H9 (cell line): ENCODE measurements at regions not wholly inside any gene's neighbourhood (a gene's known extent, or its start where the extent isn't known, plus 50 kb on each side); places are given as distances from the start of the nearest gene placed in this dataset.

Experiments
- DNase-seq: peaks from one replicate; pipeline ENCODE4 v3.0.0-alpha.2; 2017
- H2AFZ ChIP-seq: one replicate; pipeline ENCODE4 v1.6.1; 2013; ENCODE audit warnings: mild to moderate bottlenecking, low read length, control low read depth, moderate library complexity
- H2AK5ac ChIP-seq: 2 replicates; pipeline ENCODE4 v1.6.1; 2013; ENCODE audit warnings: low read length, control low read depth, mixed read lengths; ENCODE audit not compliant: insufficient read length
- H2BK120ac ChIP-seq: one replicate; pipeline ENCODE4 v1.6.1; 2013; ENCODE audit warnings: low read depth, mild to moderate bottlenecking, low read length, control low read depth, inconsistent platforms; ENCODE audit not compliant: poor library complexity, severe bottlenecking
- H2BK12ac ChIP-seq: 2 replicates; pipeline ENCODE4 v1.6.1; 2013; ENCODE audit warnings: low read length, control low read depth, mixed read lengths, low read depth; ENCODE audit not compliant: insufficient read length
- H2BK15ac ChIP-seq: 2 replicates; pipeline ENCODE4 v1.6.1; 2013; ENCODE audit warnings: low read depth, low read length, control low read depth
- H2BK20ac ChIP-seq: one replicate; pipeline ENCODE4 v1.6.1; 2013; ENCODE audit warnings: low read depth, mild to moderate bottlenecking, low read length, control low read depth, inconsistent platforms; ENCODE audit not compliant: poor library complexity, severe bottlenecking
- H2BK5ac ChIP-seq: 2 replicates; pipeline ENCODE4 v1.6.1; 2013; ENCODE audit warnings: low read length, control low read depth, mixed read lengths; ENCODE audit not compliant: insufficient read length
- H3K14ac ChIP-seq: 2 replicates; pipeline ENCODE4 v1.6.1; 2013; ENCODE audit warnings: low read length, control low read depth; ENCODE audit not compliant: insufficient read depth
- H3K18ac ChIP-seq: 2 replicates; pipeline ENCODE4 v1.6.1; 2013; ENCODE audit warnings: low read depth, mild to moderate bottlenecking, mixed read lengths, low read length, control low read depth; ENCODE audit not compliant: insufficient read length
- H3K23ac ChIP-seq: 2 replicates; pipeline ENCODE4 v1.6.1; 2013; ENCODE audit warnings: low read length, control low read depth, mixed read lengths, low read depth; ENCODE audit not compliant: insufficient read length
- H3K23me2 ChIP-seq: 2 replicates; pipeline ENCODE4 v1.6.1; 2013; ENCODE audit warnings: low read depth, mild to moderate bottlenecking, mixed read lengths, low read length, control low read depth; ENCODE audit not compliant: insufficient read length, poor library complexity, severe bottlenecking
- H3K27ac ChIP-seq: 2 replicates; pipeline ENCODE4 v1.5.1; 2013; ENCODE audit warnings: low read length, control low read depth, mixed read lengths, low read depth; ENCODE audit not compliant: insufficient read length
- H3K27me3 ChIP-seq: 2 replicates; pipeline ENCODE4 v1.6.1; 2013; ENCODE audit warnings: low read length, control low read depth, inconsistent platforms; ENCODE audit not compliant: insufficient read depth
- H3K4ac ChIP-seq: 2 replicates; pipeline ENCODE4 v1.6.1; 2013; ENCODE audit warnings: low read depth, mild to moderate bottlenecking, control low read depth, inconsistent platforms, low read length, moderate library complexity
- H3K4me1 ChIP-seq: 2 replicates; pipeline ENCODE4 v1.6.1; 2013; ENCODE audit warnings: low read length, control low read depth, inconsistent platforms; ENCODE audit not compliant: insufficient read depth
- H3K4me2 ChIP-seq: 2 replicates; pipeline ENCODE4 v1.6.1; 2013; ENCODE audit warnings: low read length, control low read depth, mixed read lengths; ENCODE audit not compliant: insufficient read length, insufficient read depth
- H3K56ac ChIP-seq: 2 replicates; pipeline ENCODE4 v1.6.1; 2013; ENCODE audit warnings: low read depth, mild to moderate bottlenecking, mixed read lengths, low read length, control low read depth; ENCODE audit not compliant: insufficient read length
- H3K79me1 ChIP-seq: 2 replicates; pipeline ENCODE4 v1.6.1; 2013; ENCODE audit warnings: low read depth, mild to moderate bottlenecking, moderate library complexity, low read length, control low read depth, inconsistent platforms; ENCODE audit not compliant: insufficient read depth, poor library complexity, severe bottlenecking
- H3K79me2 ChIP-seq: 2 replicates; pipeline ENCODE4 v1.6.1; 2013; ENCODE audit warnings: low read length, control low read depth, inconsistent platforms; ENCODE audit not compliant: insufficient read depth
- H3K9ac ChIP-seq: 2 replicates; pipeline ENCODE4 v1.6.1; 2013; ENCODE audit warnings: low read length, control low read depth, mixed read lengths; ENCODE audit not compliant: insufficient read length; ENCODE audit errors: extremely low read depth
- H3K9me3 ChIP-seq: one replicate; pipeline ENCODE4 v1.6.1; 2013; ENCODE audit warnings: low read depth, low read length, inconsistent platforms; ENCODE audit not compliant: control insufficient read depth
- H3T11ph ChIP-seq: one replicate; pipeline ENCODE4 v1.6.1; 2013; ENCODE audit warnings: mild to moderate bottlenecking, low read length, control low read depth, inconsistent platforms
- H4K20me1 ChIP-seq: one replicate; pipeline ENCODE4 v1.6.1; 2013; ENCODE audit not compliant: control insufficient read depth, insufficient read length, insufficient read depth
- H4K5ac ChIP-seq: 2 replicates; pipeline ENCODE4 v1.6.1; 2013; ENCODE audit warnings: low read depth, mild to moderate bottlenecking, mixed read lengths, low read length, control low read depth; ENCODE audit not compliant: insufficient read length
- H4K8ac ChIP-seq: replicated peaks from 2 replicates; pipeline ENCODE4 v1.6.1; 2013; ENCODE audit warnings: low read length, control low read depth, mixed read lengths, low read depth; ENCODE audit not compliant: insufficient read length
- H4K91ac ChIP-seq: 2 replicates; pipeline ENCODE4 v1.6.1; 2013; ENCODE audit warnings: low read depth, mild to moderate bottlenecking, moderate library complexity, mixed read lengths, low read length, control low read depth; ENCODE audit not compliant: insufficient read length
- H3K27ac Mint-ChIP-seq, 3 experiments: 2 replicates in 2 of 3; 3 replicates in 1 of 3; pipeline ENCODE4 v1.8.0; 2020 to 2021; ENCODE audit warnings: mixed read lengths in 3 of 3, mild to moderate bottlenecking in 1 of 3, moderate library complexity in 1 of 3
- H3K27me3 Mint-ChIP-seq: 2 replicates; pipeline ENCODE4 v1.8.0; 2021; ENCODE audit warnings: low read depth, mild to moderate bottlenecking, moderate library complexity, mixed read lengths
- H3K36me3 Mint-ChIP-seq, 3 experiments: 2 replicates in 2 of 3; 3 replicates in 1 of 3; pipeline ENCODE4 v1.8.0; 2020 to 2021; ENCODE audit warnings: low read depth in 3 of 3, mixed read lengths in 3 of 3; ENCODE audit not compliant: insufficient read depth in 1 of 3
- H3K4me1 Mint-ChIP-seq, 2 experiments: 2 replicates each; pipeline ENCODE4 v1.8.0; 2020; ENCODE audit warnings: mixed read lengths in 2 of 2
- H3K4me3 Mint-ChIP-seq, 2 experiments: 2 replicates in 1 of 2; 3 replicates in 1 of 2; pipeline ENCODE4 v1.8.0; 2020 to 2021; ENCODE audit warnings: mild to moderate bottlenecking in 2 of 2, mixed read lengths in 2 of 2, moderate library complexity in 1 of 2
- H3K9me3 Mint-ChIP-seq, 2 experiments: 2 replicates in 1 of 2; 3 replicates in 1 of 2; pipeline ENCODE4 v1.8.0; 2020; ENCODE audit warnings: mild to moderate bottlenecking in 2 of 2, mixed read lengths in 2 of 2, moderate library complexity in 1 of 2
- CTCF ChIP-seq: fragments of 200-600 bp; sonication (generic); conservative IDR thresholded peaks from 3 replicates; pipeline ENCODE4 v1.8.0; 2021; ENCODE audit warnings: antibody characterized with exemption, mild to moderate bottlenecking
- WGBS: extraction: QIAGEN DNeasy Blood & Tissue Kit; methylation state at CpG from one replicate; pipeline ENCODE4 v1.1.7; 2013; ENCODE audit warnings: missing lambda C conversion rate, low lambda C conversion rate, mixed read lengths; ENCODE audit not compliant: insufficient read length; ENCODE audit errors: extremely low coverage; 5-methylcytosine and 5-hydroxymethylcytosine counted together

- peaks cover 2% of the 10 kb centered on the region for H3K27me3 Mint-ChIP-seq
- WGBS: no CpG with 5 or more reads among the region's 2 CpGs
- Histone ChIP-seq H3T11ph (no peak overlapping the region), H3K79me2 (no peaks in the 10 kb centered on the region), H2BK5ac (no peak overlapping the region), H3K4me1 (no peaks in the 10 kb centered on the region), H4K5ac (no peak overlapping the region), H2AK5ac (no peak overlapping the region), H3K79me1 (no peaks in the 10 kb centered on the region), H3K56ac (no peak overlapping the region), H3K18ac (no peak overlapping the region), H3K9me3 (no peaks in the 10 kb centered on the region), H3K27me3 (no peaks in the 10 kb centered on the region), H3K23ac (no peak overlapping the region), H3K23me2 (no peaks in the 10 kb centered on the region), H2AFZ (no peak overlapping the region), H3K4me2 (no peak overlapping the region), H3K27ac (no peak overlapping the region), H3K4ac (no peak overlapping the region), H3K14ac (no peak overlapping the region), H2BK120ac (no peak overlapping the region), H4K8ac (no peak overlapping the region), H2BK12ac (no peak overlapping the region), H3K9ac (no peak overlapping the region), H2BK20ac (no peak overlapping the region), H2BK15ac (no peak overlapping the region), H4K20me1 (no peaks in the 10 kb centered on the region), H4K91ac (no peak overlapping the region)
- H3K4me3 Mint-ChIP-seq: no peak overlapping the region
- DNase-seq: no peak
- TF ChIP-seq CTCF: no peak
- H3K36me3 Mint-ChIP-seq: no peaks in the 10 kb centered on the region; a peak in 2 of 7 replicates
- no peaks in the 10 kb centered on the region; a peak in 1 of 5 replicates for H3K9me3 Mint-ChIP-seq
- peak overlapping the region in 1 of 3 experiments; percentile 66; a peak in 1 of 7 replicates for H3K27ac Mint-ChIP-seq
- peaks cover 15 to 19% of the 10 kb centered on the region in 2 experiments for H3K4me1 Mint-ChIP-seq
Observed at GRCh38 chr15:69838994-69839393, 258.7 kb downstream of the TLE3 start.
